GM12875 (cell line): ENCODE measurements at regions not wholly inside any gene's neighbourhood (a gene's known extent, or its start where the extent isn't known, plus 50 kb on each side); places are given as distances from the start of the nearest gene placed in this dataset.

ENCODE experiments used
- H3K4me3 ChIP-seq: one replicate; pipeline ENCODE4 v1.5.1; 2011; ENCODE audit warnings: low read depth, low read length, control low read depth
- TF ChIP-seq, protein P1 (sequence below): IDR thresholded peaks from 2 replicates; pipeline ENCODE4 v1.5.1; 2011; ENCODE audit warnings: low read depth, mild to moderate bottlenecking, control low read depth, inconsistent platforms, low read length, moderate library complexity, borderline replicate concordance; ENCODE audit not compliant: insufficient read depth

DNA sequence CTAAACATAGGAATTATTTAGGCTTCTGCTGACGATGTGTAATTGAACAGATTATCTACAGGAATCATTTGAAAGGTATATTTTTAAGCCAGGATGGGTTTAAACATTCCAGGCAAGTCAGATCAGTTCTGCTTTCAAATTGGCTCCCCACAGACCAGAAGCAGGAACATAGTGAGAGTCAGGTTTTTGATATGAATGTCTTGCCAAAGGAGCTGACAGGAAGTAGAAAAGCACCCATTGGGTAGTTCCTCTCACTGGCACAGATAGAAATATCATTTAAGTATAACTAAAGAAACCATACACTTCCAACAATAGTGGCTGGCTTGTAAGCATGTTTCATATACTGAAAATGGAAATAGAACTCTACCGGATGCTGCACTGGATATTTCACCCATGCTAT, 95.2 kb downstream of the CLDN1 start:
- TF ChIP-seq, protein P1, sequence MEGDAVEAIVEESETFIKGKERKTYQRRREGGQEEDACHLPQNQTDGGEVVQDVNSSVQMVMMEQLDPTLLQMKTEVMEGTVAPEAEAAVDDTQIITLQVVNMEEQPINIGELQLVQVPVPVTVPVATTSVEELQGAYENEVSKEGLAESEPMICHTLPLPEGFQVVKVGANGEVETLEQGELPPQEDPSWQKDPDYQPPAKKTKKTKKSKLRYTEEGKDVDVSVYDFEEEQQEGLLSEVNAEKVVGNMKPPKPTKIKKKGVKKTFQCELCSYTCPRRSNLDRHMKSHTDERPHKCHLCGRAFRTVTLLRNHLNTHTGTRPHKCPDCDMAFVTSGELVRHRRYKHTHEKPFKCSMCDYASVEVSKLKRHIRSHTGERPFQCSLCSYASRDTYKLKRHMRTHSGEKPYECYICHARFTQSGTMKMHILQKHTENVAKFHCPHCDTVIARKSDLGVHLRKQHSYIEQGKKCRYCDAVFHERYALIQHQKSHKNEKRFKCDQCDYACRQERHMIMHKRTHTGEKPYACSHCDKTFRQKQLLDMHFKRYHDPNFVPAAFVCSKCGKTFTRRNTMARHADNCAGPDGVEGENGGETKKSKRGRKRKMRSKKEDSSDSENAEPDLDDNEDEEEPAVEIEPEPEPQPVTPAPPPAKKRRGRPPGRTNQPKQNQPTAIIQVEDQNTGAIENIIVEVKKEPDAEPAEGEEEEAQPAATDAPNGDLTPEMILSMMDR = no peak
- H3K4me3 ChIP-seq = no peak overlapping the region

DNA sequence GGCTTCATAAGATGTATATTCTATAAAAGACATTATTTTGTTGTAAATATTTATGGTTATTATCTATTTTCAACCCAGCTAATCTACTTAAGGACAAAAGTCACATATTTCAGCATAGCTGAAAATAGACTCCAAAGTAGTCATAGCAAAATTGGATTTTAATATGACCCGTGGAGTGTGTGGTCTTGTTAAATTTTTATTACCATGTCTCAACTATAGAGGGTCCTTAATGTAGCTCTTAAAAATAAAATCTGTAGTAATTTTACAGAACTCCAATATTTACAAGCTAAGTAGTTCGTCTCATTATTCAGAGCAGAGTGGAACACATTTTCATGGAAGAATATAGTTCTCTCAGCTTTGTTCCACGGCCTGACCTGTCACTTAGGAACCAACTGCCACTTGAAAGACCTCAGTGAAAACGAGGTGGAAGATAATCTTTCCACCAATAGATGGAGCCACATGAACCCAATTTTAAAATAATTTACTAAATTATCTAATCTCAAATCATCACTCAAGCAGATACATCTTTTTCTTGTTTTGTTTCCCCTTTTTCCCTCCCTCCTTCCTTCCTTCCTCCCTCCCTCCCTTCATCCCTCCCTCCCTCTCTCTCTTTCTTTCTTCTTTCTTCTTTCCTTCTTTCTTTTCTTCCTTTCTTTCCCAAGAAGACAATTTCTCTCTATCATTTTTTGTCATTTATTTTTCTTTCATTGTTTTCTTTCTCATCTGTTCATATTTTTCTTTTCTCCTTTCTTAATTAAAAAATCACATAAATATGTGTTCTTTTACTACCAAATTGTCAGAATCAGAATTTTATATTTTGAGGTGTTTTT, 97.2 kb downstream of the CLDN1 start:
- no peak overlapping the region for H3K4me3 ChIP-seq
- TF ChIP-seq, protein P1 = peak; percentile 13; the same call in 1 of the 2 replicates

DNA sequence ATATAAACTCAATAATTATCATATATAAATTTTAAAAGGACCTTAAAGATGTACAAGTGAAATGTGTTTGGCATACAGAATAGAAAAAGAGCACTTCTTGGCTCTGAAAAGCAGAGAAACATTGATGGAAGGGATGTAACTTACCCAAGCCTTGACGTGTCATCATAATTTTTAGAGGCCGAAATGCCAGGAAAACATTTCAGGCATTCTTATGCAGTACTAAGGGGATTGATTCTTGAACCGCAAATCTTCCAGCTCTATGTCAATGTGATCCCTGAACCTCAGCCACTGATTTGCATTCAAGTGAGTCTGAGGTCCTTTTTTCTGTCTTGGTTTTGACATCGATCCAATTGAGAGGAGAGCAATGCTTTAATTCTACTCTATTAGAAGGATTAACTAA, 97.8 kb downstream of the CLDN1 start:
- TF ChIP-seq, protein P1 = no peak
- H3K4me3 ChIP-seq = no peak overlapping the region

DNA sequence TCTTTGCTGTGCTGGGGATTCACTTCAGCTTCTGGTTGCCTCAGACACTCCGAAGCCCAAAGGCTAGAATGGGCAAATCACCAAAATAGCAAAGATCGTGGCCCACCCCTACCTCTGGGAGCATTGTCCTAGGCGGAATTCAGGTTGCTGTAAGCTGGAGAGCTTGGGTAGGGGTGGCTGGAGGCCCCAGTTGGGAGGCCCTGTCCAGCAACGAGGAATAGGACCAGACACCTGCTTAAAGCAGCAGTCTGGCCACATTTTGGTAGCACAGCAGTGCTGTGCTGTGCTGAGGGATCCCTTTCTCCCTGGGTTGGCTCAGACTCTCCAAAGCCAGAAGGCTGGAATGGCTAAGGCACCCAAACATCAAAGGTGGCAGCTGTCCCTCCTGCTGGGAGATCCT, 99.3 kb downstream of the CLDN1 start:
- TF ChIP-seq, protein P1 = no peak
- H3K4me3 ChIP-seq = no peak overlapping the region

DNA sequence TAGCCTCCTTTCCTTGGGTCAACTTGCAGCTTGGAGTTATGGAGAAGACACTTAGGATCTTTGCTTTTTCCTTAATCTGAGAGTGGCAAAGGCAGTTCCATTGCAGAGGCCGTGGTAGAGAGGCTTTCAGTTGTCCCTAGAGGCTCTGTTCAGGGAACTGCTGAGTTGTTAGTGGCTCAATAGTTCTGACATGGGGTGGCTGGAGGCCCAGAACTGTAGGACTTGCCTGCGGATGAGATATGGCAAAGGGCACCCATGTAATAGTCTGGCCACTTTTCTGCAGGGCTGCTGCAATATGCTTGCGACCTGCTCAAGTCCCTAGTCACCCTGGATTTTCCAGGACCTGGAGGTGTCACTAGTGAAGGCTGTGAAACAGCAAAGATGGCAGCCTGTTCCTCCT, 99.9 kb downstream of the CLDN1 start:
- H3K4me3 ChIP-seq = no peak overlapping the region
- TF ChIP-seq, protein P1 = no peak

DNA sequence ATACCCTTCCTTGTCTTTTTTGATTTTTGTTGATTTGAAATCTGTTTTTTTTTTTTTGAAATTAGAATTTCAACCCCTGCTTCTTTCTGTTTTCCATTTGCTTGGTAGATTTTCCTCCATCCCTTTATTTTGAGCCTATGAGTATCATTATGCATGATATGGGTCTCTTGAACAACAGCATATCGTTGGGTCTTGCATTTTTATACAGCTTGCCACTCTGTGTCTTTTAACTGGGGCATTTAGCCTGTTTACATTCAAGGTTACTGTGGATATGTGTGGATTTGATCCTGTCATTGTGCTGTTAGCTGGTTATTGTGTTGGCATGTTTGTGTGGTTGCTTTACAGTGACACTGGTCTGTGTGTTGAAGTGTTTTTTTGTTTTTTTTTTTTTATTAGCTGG, 99.7 kb upstream of the P3H2 start:
- H3K4me3 ChIP-seq = no peak overlapping the region
- TF ChIP-seq, protein P1 = no peak

DNA sequence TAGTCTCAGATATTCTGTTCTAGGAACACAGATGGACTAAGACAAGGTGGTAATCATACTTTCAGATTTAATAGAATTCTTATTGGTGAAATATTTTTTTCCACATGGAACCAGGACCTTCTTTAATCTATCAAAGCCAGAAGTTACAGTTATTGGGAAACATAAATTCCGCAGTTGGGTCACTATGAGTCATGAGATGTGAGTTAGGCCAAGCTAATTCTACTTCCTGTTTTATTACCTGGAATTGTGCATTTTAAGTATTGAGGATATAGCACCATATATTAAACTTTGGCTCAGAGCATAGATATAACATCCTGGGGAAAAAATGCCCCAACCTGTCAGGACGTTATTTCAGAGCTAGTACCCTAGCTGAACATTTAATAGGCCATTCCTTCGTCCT, 96.4 kb upstream of the P3H2 start:
- TF ChIP-seq, protein P1 = no peak
- H3K4me3 ChIP-seq = no peak overlapping the region
